Naive thymus-derived CD4-positive, alpha-beta T cell (primary cell): ENCODE measurements at regions not wholly inside any gene's neighbourhood (a gene's known extent, or its start where the extent isn't known, plus 50 kb on each side); places are given as distances from the start of the nearest gene placed in this dataset.

Experiments
- ATAC-seq: fragments of 150-1000 bp; cut with Tn5 transposase; 2 replicates; pipeline ENCODE4 v1.10.0; 2021; ENCODE audit warnings: mild to moderate bottlenecking, moderate library complexity
- CTCF ChIA-PET: fragments of 350-600 bp; sonication (Branson Sonifier 250); formaldehyde crosslinking; loops from one replicate; lab custom pipeline; 2021; ENCODE audit warnings: antibody characterized with exemption; lab: Charles Lee
- POLR2A ChIA-PET: fragments of 350-600 bp; sonication (Branson Sonifier 250); formaldehyde crosslinking; loops from one replicate; lab custom pipeline; 2021; ENCODE audit warnings: antibody characterized with exemption, inconsistent platforms; lab: Charles Lee
- DNase-seq, 9 donors: peaks; one replicate each; pipeline versions ENCODE4 v3.0.0 to v3.0.0-alpha.2; 2020 to 2022; ENCODE audit warnings: mixed read lengths in 1 of 9
- H3K27ac ChIP-seq: one replicate; pipeline ENCODE4 v1.7.0; 2013; ENCODE audit warnings: mild to moderate bottlenecking, low read depth, low read length, moderate library complexity
- H3K27me3 ChIP-seq, 2 donors: one replicate each; pipeline ENCODE4 v1.7.0; 2013; ENCODE audit warnings: low read length in 2 of 2, mild to moderate bottlenecking in 2 of 2, moderate library complexity in 2 of 2; ENCODE audit not compliant: control insufficient read depth in 2 of 2, insufficient read depth in 2 of 2
- H3K36me3 ChIP-seq, 3 experiments: 1 replicate in 2 of 3; 2 replicates in 1 of 3; pipeline ENCODE4 v1.7.0; 2013; ENCODE audit warnings: low read length in 3 of 3, mild to moderate bottlenecking in 3 of 3, moderate library complexity in 1 of 3; ENCODE audit not compliant: insufficient read depth in 3 of 3, control insufficient read depth in 2 of 3
- H3K4me1 ChIP-seq, 2 donors: one replicate each; pipeline ENCODE4 v1.7.0; 2013; ENCODE audit warnings: low read length in 2 of 2, mild to moderate bottlenecking in 2 of 2, moderate library complexity in 1 of 2; ENCODE audit not compliant: control insufficient read depth in 2 of 2, insufficient read depth in 2 of 2
- H3K4me3 ChIP-seq: 2 replicates; pipeline ENCODE4 v1.7.0; 2013; ENCODE audit warnings: mild to moderate bottlenecking, low read length
- H3K9me3 ChIP-seq, 3 experiments: 1 replicate in 2 of 3; 2 replicates in 1 of 3; pipeline ENCODE4 v1.7.0; 2013; ENCODE audit warnings: low read length in 3 of 3; ENCODE audit not compliant: control insufficient read depth in 2 of 3
- H3K27ac Mint-ChIP-seq, 9 donors: one replicate each; pipeline ENCODE4 v1.8.0; 2020 to 2022; ENCODE audit warnings: mixed read lengths in 9 of 9, mild to moderate bottlenecking in 8 of 9, moderate library complexity in 5 of 9, inconsistent platforms in 2 of 9
- H3K27me3 Mint-ChIP-seq, 5 donors: one replicate each; pipeline ENCODE4 v1.8.0; 2021 to 2022; ENCODE audit warnings: mixed read lengths in 5 of 5, mild to moderate bottlenecking in 1 of 5
- H3K36me3 Mint-ChIP-seq, 5 donors: one replicate each; pipeline ENCODE4 v1.8.0; 2020 to 2022; ENCODE audit warnings: mixed read lengths in 5 of 5, mild to moderate bottlenecking in 3 of 5, inconsistent platforms in 1 of 5
- H3K4me1 Mint-ChIP-seq, 7 donors: one replicate each; pipeline ENCODE4 v1.8.0; 2020 to 2022; ENCODE audit warnings: mixed read lengths in 7 of 7, mild to moderate bottlenecking in 3 of 7, inconsistent platforms in 1 of 7
- H3K4me3 Mint-ChIP-seq, 10 donors: one replicate each; pipeline ENCODE4 v1.8.0; 2020 to 2022; ENCODE audit warnings: mild to moderate bottlenecking in 10 of 10, mixed read lengths in 10 of 10, moderate library complexity in 6 of 10, inconsistent platforms in 2 of 10
- H3K9me3 Mint-ChIP-seq, 11 donors: one replicate each; pipeline ENCODE4 v1.8.0; 2020 to 2022; ENCODE audit warnings: mixed read lengths in 11 of 11, mild to moderate bottlenecking in 4 of 11, inconsistent platforms in 1 of 11, moderate library complexity in 1 of 11
- intact Hi-C, 2 donors: fragments of 100-400 bp; cut with micrococcal nuclease; formaldehyde crosslinking; loops; one replicate each; pipeline ENCODE4 v1.15.1; 2023

DNA sequence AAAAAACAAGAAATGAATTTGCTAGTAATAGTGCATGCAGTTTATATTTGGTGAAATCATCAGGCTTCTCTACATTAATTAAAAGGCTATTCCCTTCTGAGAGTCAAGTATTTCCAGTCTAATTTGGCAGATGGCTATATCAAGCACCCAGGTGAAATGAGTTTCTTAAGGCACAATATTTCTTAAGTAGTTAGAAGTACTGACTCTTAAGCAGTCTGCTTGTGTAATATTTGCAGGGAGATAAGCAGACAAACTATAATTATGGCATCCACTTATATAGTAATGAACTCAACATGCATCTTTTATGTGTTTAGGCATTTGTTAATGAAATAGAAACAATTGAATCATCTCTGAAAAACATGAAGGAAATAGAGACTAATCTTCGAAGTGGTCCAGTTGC lies 189.2 kb downstream of the UTRN start:
- ATAC-seq = no peak
- H3K36me3 Mint-ChIP-seq = peaks cover 5 to 49% (median 31%) of the 10 kb centered on the region in 5 donors
- POLR2A ChIA-PET = no interaction called here

DNA sequence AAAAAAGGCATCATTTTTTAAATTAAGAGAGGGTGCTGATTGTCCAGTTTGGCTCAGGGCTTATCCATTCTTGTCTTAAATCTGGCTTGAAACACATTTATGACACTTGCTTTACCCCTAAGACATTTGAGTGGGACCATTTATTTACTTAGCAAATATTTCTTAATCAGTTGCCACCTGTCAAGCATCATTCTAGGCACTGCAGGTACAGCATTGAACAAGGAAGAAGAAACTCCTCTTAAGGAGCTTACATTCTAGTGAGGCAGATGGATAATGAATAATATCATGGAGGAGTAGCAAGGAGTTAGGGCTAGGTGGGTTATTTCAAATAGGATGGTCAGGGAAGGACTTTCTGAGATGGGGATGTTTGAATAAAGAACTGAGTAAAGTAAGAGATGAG lies 189.8 kb downstream of the UTRN start:
- no peaks in the 10 kb centered on the region for H3K27me3 ChIP-seq
- Mint-ChIP-seq H3K27ac (peak overlapping the region in 8 of 9 donors; percentile 17 to 83 (median 72)), H3K9me3 (no peaks in the 10 kb centered on the region), H3K4me3 (no peak overlapping the region), H3K36me3 (peaks cover 10 to 54% (median 33%) of the 10 kb centered on the region in 5 donors), H3K27me3 (no peaks in the 10 kb centered on the region), H3K4me1 (peaks cover 0 to 8% (median 0%) of the 10 kb centered on the region in 7 donors)
- ATAC-seq = no peak
- no peak overlapping the region for H3K27ac ChIP-seq
- H3K4me3 ChIP-seq = no peak overlapping the region
- no peak for DNase-seq
- ChIA-PET POLR2A (no interaction called here), CTCF (no interaction called here)
- H3K36me3 ChIP-seq = peaks cover 0 to 45% (median 27%) of the 10 kb centered on the region in 3 experiments
- H3K9me3 ChIP-seq = no peaks in the 10 kb centered on the region
- H3K4me1 ChIP-seq = no peaks in the 10 kb centered on the region
- intact Hi-C loops = loop anchor here in 1 of 2 donors (2.0 kb wide), 1 partner anchor 14 kb away; no protein-coding TSS in a partner anchor

More for the DNA sequence above, 189.2 kb downstream of the UTRN start:
- Histone ChIP-seq H3K36me3 (peaks cover 0 to 40% (median 28%) of the 10 kb centered on the region in 3 experiments), H3K27me3 (no peaks in the 10 kb centered on the region), H3K4me1 (no peaks in the 10 kb centered on the region), H3K9me3 (no peaks in the 10 kb centered on the region), H3K27ac (no peak overlapping the region), H3K4me3 (no peak overlapping the region)
- CTCF ChIA-PET = no interaction called here
- H3K27ac Mint-ChIP-seq = peak overlapping the region in 4 of 9 donors; percentile 38 to 71 (median 60)
- DNase-seq = no peak
- no peaks in the 10 kb centered on the region for H3K27me3 Mint-ChIP-seq
- intact Hi-C loops = loop anchor here in 1 of 2 donors (2.0 kb wide), 1 partner anchor 13 kb away; no protein-coding TSS in a partner anchor
- H3K4me3 Mint-ChIP-seq = no peak overlapping the region
- no peaks in the 10 kb centered on the region for H3K9me3 Mint-ChIP-seq
- H3K4me1 Mint-ChIP-seq = peaks cover 0 to 12% (median 2%) of the 10 kb centered on the region in 7 donors

DNA sequence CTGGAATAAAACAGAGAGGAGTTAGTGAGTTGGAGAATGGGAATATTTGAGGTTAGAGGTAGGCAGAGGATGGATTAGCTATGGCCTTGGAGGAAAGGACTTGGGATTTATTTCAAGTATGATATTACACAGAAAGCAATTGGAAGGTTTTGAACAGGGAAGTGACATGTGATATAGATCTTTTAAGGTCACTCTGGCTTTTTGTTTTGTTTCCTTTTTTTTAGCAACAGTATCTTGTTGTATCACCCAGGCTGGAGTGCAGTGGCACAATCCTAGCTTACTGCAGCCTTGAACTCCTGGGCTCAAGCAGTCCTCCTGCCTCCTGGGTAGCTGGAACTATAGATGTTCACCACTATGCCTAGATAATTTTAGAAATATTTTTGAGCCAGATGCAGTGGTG lies 190.3 kb downstream of the UTRN start:
- CTCF ChIA-PET = interaction anchor here (1.3 kb wide), 1 partner anchor 213 kb away, joined by 3 read pairs; no protein-coding TSS in a partner anchor
- intact Hi-C loops = loop anchor here in 1 of 2 donors (2.0 kb wide), 1 partner anchor 15 kb away; no protein-coding TSS in a partner anchor
- H3K36me3 ChIP-seq = peaks cover 0 to 49% (median 27%) of the 10 kb centered on the region in 3 experiments

DNA sequence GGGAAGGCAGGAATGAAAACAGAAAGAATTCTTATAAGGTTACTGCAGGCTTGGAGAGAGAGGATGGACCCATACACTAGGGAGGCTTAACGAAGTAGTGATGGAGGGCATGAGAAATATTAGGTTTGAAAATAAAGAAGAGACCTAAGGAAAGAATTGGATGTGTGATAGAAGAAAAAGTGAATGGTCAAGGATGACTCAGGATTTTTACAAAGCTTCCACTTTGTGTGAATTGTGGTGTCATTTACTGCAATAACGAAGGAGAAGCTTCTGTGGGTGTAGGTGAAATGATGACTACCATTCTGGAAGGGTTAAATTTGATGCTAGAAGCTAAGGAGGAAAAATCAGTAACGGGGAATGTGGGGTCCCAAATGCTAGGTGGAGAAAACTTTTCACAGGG lies 191.2 kb downstream of the UTRN start:
- Mint-ChIP-seq H3K4me1 (peaks cover 0 to 8% (median 0%) of the 10 kb centered on the region in 7 donors), H3K9me3 (no peaks in the 10 kb centered on the region), H3K36me3 (peaks cover 11 to 59% (median 34%) of the 10 kb centered on the region in 5 donors), H3K27me3 (no peaks in the 10 kb centered on the region), H3K4me3 (no peak overlapping the region), H3K27ac (peak overlapping the region in 7 of 9 donors; percentile 15 to 78 (median 61))
- H3K4me3 ChIP-seq = no peak overlapping the region
- no peak overlapping the region for H3K27ac ChIP-seq
- H3K27me3 ChIP-seq = no peaks in the 10 kb centered on the region
- ChIA-PET CTCF (interaction anchor here (1.3 kb wide), 1 partner anchor 214 kb away, joined by 3 read pairs; no protein-coding TSS in a partner anchor), POLR2A (interaction anchor here (0.8 kb wide), 1 partner anchor 132 kb away, joined by 3 read pairs; no protein-coding TSS in a partner anchor)
- no peak for ATAC-seq
- H3K9me3 ChIP-seq = no peaks in the 10 kb centered on the region
- DNase-seq = no peak
- H3K4me1 ChIP-seq = no peaks in the 10 kb centered on the region
- peaks cover 3 to 49% (median 27%) of the 10 kb centered on the region in 3 experiments for H3K36me3 ChIP-seq
- intact Hi-C loops = no loop called here

More for the DNA sequence above, 190.3 kb downstream of the UTRN start:
- DNase-seq (no peak), ATAC-seq (no peak)
- no peaks in the 10 kb centered on the region for H3K9me3 ChIP-seq
- no peaks in the 10 kb centered on the region for H3K4me1 ChIP-seq
- peaks cover 11 to 59% (median 34%) of the 10 kb centered on the region in 5 donors for H3K36me3 Mint-ChIP-seq
- H3K27me3 ChIP-seq = no peaks in the 10 kb centered on the region
- H3K4me3 Mint-ChIP-seq = no peak overlapping the region
- H3K27ac Mint-ChIP-seq = peak overlapping the region in 8 of 9 donors; percentile 17 to 83 (median 72)
- H3K27ac ChIP-seq = no peak overlapping the region
- H3K4me1 Mint-ChIP-seq = peaks cover 0 to 8% (median 0%) of the 10 kb centered on the region in 7 donors
- H3K27me3 Mint-ChIP-seq = no peaks in the 10 kb centered on the region
- no peaks in the 10 kb centered on the region for H3K9me3 Mint-ChIP-seq
- H3K4me3 ChIP-seq = no peak overlapping the region
- POLR2A ChIA-PET = no interaction called here

DNA sequence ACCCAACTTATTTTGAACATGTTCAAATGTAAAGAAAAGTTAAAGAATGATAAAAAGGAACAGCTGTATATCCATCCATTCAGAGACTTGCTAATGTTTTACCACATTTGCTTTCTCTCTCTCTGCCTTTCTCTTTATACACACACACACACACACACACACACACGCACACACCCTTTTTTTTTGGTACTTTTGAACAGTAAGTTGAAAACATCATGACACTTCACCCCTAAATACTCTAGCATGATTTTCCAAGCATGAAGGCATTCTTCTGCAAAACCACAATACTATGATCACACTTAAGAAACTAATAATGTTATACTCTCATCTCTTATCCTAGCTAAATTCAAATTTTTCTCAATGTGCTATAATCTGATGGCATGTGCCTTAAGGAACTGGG lies 192.3 kb downstream of the UTRN start:
- H3K4me3 ChIP-seq = no peak overlapping the region
- peaks cover 0 to 17% (median 4%) of the 10 kb centered on the region in 7 donors for H3K4me1 Mint-ChIP-seq
- no peak overlapping the region for H3K4me3 Mint-ChIP-seq
- peaks cover 11 to 53% (median 30%) of the 10 kb centered on the region in 5 donors for H3K36me3 Mint-ChIP-seq
- DNase-seq (no peak), ATAC-seq (no peak)
- H3K27me3 ChIP-seq = no peaks in the 10 kb centered on the region
- peak overlapping the region in 7 of 9 donors; percentile 25 to 83 (median 60) for H3K27ac Mint-ChIP-seq
- no peaks in the 10 kb centered on the region for H3K4me1 ChIP-seq
- no peaks in the 10 kb centered on the region for H3K27me3 Mint-ChIP-seq
- intact Hi-C loops = no loop called here
- ChIA-PET POLR2A (no interaction called here), CTCF (no interaction called here)
- peaks cover 3 to 43% (median 27%) of the 10 kb centered on the region in 3 experiments for H3K36me3 ChIP-seq
- no peaks in the 10 kb centered on the region for H3K9me3 ChIP-seq
- no peaks in the 10 kb centered on the region for H3K9me3 Mint-ChIP-seq
- no peak overlapping the region for H3K27ac ChIP-seq

DNA sequence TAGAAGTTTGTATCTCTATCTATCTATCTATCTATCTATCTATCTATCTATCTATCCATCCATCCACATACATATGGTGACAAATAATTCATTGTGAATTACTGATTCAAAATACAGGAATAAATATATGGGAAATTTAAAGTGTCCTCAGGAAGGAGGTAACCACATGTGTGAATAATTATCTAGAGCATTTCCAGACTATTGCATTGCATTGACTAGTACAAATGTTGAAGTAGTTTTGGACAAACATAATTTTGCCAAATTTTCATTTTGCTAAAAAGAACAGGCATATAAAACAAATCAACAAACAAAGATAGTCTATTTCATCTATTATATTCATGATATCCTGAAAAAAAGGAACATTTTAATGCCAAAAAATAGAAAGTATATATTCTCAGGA lies 192.7 kb downstream of the UTRN start:
- DNase-seq (no peak), ATAC-seq (no peak)
- Mint-ChIP-seq H3K27ac (peak overlapping the region in 8 of 9 donors; percentile 36 to 83 (median 63)), H3K27me3 (no peaks in the 10 kb centered on the region), H3K9me3 (no peaks in the 10 kb centered on the region), H3K36me3 (peaks cover 11 to 54% (median 29%) of the 10 kb centered on the region in 5 donors), H3K4me3 (no peak overlapping the region), H3K4me1 (peaks cover 0 to 21% (median 4%) of the 10 kb centered on the region in 7 donors)
- Histone ChIP-seq H3K36me3 (peaks cover 7 to 43% (median 27%) of the 10 kb centered on the region in 3 experiments), H3K27ac (no peak overlapping the region), H3K4me1 (no peaks in the 10 kb centered on the region), H3K9me3 (no peaks in the 10 kb centered on the region), H3K4me3 (no peak overlapping the region), H3K27me3 (no peaks in the 10 kb centered on the region)
- CTCF ChIA-PET = interaction anchor here (0.8 to 2.3 kb wide), 2 partner anchors 9 to 372 kb away, joined by 3 to 9 read pairs; no protein-coding TSS in a partner anchor
- intact Hi-C loops = no loop called here
- POLR2A ChIA-PET = no interaction called here
